HCT116 (cell line): ENCODE measurements at regions not wholly inside any gene's neighbourhood (a gene's known extent, or its start where the extent isn't known, plus 50 kb on each side); places are given as distances from the start of the nearest gene placed in this dataset.

Experiments used
- CBX3 ChIP-seq: IDR thresholded peaks from 2 replicates; pipeline ENCODE4 v1.6.1; 2012; ENCODE audit warnings: low read depth
- CTCF ChIP-seq, 3 experiments: fragments of 200-600 bp in 1 of 3; sonication (generic) in 1 of 3; IDR thresholded peaks in 2 of 3; conservative IDR thresholded peaks in 1 of 3; 2 replicates each; pipeline ENCODE4 v1.5.1; 2012 to 2017; ENCODE audit warnings: low read depth in 2 of 3, low read length in 2 of 3, antibody characterized with exemption in 1 of 3, borderline replicate concordance in 1 of 3, control low read depth in 1 of 3, mild to moderate bottlenecking in 1 of 3, mixed read lengths in 1 of 3, mixed run types in 1 of 3, moderate library complexity in 1 of 3; ENCODE audit not compliant: insufficient read depth in 1 of 3
- EZH2 ChIP-seq: fragments of 200-600 bp; sonication (generic); IDR thresholded peaks from 2 replicates; pipeline ENCODE4 v1.6.1; 2017; ENCODE audit warnings: antibody characterized with exemption, mixed run types
- EZH2phosphoT487 ChIP-seq: fragments of 200-600 bp; IDR thresholded peaks from 2 replicates; pipeline ENCODE4 v1.6.1; 2018; ENCODE audit warnings: antibody characterized with exemption, borderline replicate concordance
- JUND ChIP-seq: IDR thresholded peaks from 2 replicates; pipeline ENCODE4 v1.6.1; 2012
- MAX ChIP-seq: IDR thresholded peaks from 2 replicates; pipeline ENCODE4 v1.6.1; 2012
- POLR2A ChIP-seq: IDR thresholded peaks from 2 replicates; pipeline ENCODE4 v1.7.0; 2011; ENCODE audit warnings: borderline replicate concordance; ENCODE audit not compliant: insufficient read depth, insufficient read length; ENCODE audit errors: extremely low read depth
- POLR2AphosphoS5 ChIP-seq: IDR thresholded peaks from 2 replicates; pipeline ENCODE4 v1.6.1; 2011; ENCODE audit warnings: mild to moderate bottlenecking, low read depth, low read length, moderate library complexity
- RAD21 ChIP-seq: IDR thresholded peaks from 2 replicates; pipeline ENCODE4 v1.6.1; 2012; ENCODE audit warnings: low read depth, mild to moderate bottlenecking
- REST ChIP-seq: IDR thresholded peaks from 2 replicates; pipeline ENCODE4 v1.6.1; 2012; ENCODE audit warnings: low read depth
- YY1 ChIP-seq: IDR thresholded peaks from 2 replicates; pipeline ENCODE4 v1.6.1; 2011; ENCODE audit warnings: low read length, low read depth, moderate library complexity, mild to moderate bottlenecking; ENCODE audit not compliant: insufficient replicate concordance; ENCODE audit errors: extremely low read depth

- TF ChIP-seq CTCF (IDR thresholded peaks at IDR 0.05 in 2 of 3, conservative IDR thresholded peaks at IDR 0.05 in 1 of 3; ENCODE audit: borderline replicate concordance in 1 of 3, insufficient read depth in 1 of 3, low read depth in 2 of 3, low read length in 2 of 3) (no peak), EZH2phosphoT487 (no peak), YY1 (no peak), POLR2A (no peak), JUND (no peak), REST (no peak), MAX (no peak), CBX3 (no peak), EZH2 (no peak), RAD21 (no peak), POLR2AphosphoS5 (no peak)
Observed at GRCh38 chr20:12936524-12936923, 72.2 kb upstream of the SPTLC3 start.
